ENCODE measurements at regions not wholly inside any gene's neighbourhood (a gene's known extent, or its start where the extent isn't known, plus 50 kb on each side); places are given as distances from the start of the nearest gene placed in this dataset.
"Not testable (repeated sequence)": the region's sequence is repeated elsewhere in the genome, so short reads cannot be mapped to it uniquely, and the experiment has no call there.

DNA sequence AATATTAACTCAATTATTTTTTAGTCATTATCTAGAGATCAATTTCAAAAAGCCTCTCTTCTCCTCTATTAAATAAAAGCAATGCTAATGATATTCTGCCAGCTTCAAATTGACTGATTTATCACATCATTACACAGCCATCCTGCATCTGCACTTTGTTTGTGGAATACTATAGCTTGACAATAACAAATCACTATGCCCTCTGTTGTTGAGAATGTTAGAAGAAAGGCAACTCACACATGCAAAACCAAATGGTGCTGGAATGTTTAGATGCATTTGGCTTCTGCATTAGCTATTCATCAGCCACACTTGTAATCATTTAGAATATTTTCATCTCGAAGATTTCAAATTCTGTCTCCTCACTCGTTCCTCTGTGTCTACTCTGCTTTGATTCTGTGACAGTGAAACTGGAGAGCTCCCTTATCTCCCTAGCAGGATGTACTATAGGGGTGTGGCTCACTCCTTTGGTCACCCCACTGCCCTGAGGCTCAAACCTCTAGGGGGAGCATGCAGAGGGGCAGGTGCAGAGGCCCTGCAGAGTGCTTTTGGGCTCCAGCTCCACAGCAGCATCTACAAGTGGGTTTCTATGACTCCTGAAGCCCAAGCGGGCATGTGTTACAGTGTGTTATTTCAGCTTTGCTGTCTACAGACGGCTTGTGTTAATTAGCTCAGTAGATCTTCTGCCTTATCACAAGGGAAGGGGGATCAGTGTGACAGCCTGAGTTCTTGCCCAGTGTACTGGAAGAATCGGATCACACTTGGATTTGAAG is 454.1 kb upstream of the BCHE start:
- no peak for DNase-seq

GRCh38 chr3:166285001-166285400 is 447.8 kb upstream of the BCHE start:
- peak in 1 of 2 experiments; percentile 11 for DNase-seq

DNA sequence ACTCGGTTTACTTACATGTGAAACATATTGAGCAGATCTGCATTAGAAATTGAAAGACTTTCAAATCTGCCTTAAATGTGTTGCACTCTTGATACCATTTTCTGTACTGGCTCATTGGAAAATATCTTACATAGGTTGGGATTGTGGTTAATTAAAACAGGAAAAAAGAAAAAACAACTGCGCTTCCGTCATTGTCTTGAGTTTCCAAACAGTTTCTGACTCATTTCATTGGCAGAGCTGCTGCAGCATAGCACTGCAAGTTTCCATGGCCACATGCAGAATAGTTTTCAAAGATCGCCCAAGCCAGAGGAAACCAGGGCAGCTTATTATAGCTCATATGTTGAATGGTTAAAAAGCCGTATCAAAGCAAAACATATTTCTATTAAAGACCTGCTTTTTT is 446.6 kb upstream of the BCHE start:
- no peak for DNase-seq

GRCh38 chr3:166282931-166283330 is 445.7 kb upstream of the BCHE start:
- no peak for DNase-seq

- DNase-seq, result no peak
Observed at GRCh38 chr3:166279636-166280035, 442.4 kb upstream of the BCHE start.

DNA sequence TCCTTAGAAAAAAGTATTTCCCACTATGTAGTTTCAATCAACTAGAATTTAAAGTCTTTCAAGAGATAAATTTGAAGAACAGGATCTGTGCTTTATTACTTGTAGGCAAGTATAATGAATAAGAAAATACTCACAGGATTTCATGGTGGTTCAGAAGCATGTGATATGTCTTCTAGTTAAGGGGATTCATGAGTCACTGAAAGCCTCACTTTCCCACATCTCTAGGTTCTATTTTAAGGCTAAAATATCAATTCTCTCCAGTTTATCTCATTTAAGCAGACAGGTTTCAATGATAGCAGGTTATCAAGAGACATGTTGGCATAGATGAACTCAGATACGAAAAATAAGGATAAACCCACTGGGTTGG is 437.8 kb upstream of the BCHE start:
- DNase-seq, result no peak

DNA sequence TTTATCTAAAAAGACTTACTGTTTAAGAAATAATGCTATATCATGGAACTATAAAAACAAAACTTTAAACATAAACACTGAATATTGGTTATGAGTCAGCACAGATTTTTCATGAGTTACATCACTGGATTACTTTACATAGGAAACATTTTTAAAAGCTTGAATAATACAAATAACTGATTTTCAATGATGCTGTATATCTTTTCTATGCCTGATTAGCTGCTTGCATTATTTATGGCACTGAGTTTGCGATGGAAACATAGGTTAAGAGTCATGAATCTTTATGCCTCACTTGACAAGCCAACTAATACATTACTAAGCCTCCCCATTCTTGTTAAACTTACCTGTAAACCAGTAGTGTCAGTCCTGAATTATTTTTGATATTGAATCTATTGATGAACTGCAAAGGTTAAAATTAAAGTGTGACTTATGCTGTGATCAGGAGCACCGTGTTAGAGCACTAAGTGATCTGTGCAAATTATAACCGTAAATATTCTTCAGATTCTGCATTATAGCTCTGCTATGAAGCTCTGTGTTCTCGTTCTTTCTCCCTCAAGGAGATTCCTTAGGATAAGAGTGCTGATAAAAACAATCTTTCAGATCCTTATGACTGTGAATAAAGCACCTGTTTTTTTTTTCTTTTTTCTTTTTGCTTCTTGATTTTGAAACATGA is 437.3 kb upstream of the BCHE start:
- DNase-seq, result no peak

DNA sequence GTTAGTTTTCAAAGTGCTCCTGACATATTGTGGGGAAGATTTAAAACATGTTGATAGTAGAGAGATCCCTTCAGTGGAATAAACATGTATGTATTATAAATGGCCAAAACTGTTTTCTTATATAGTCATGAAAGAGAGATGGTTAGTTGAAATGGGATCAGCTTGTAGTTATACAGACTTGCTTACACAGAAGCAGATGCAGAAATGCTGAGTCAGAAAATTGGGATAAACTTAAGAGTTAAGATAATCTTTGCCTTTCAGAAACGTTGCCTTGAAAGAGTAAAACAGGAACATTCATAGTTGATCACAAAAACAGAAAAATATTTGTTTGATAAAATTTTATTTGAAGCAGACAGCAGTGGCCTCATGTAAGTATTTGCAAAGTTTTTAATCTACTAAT is 433.2 kb upstream of the BCHE start:
- no peak for DNase-seq

DNA sequence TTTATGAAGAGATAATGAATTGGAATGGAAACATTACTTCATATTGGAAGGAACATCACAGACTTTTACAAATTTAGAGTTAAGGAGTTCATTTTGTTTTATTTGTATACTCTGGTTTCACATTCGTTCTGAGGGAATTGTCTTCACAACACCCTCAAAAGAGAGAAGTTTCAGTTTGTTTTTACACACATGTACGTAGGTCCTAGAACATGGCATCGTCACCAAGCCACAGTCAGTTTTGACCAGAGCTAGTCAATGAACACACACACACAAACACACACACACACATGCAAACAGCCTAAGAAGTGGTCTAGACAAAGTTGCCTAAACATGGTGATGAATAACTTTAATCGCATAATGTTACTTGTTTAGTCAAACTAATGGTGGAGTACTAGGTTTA is 427.9 kb upstream of the BCHE start:
- DNase-seq, result no peak

- DNase-seq, result no peak
Observed at GRCh38 chr3:166263460-166263859, 426.2 kb upstream of the BCHE start.

DNA sequence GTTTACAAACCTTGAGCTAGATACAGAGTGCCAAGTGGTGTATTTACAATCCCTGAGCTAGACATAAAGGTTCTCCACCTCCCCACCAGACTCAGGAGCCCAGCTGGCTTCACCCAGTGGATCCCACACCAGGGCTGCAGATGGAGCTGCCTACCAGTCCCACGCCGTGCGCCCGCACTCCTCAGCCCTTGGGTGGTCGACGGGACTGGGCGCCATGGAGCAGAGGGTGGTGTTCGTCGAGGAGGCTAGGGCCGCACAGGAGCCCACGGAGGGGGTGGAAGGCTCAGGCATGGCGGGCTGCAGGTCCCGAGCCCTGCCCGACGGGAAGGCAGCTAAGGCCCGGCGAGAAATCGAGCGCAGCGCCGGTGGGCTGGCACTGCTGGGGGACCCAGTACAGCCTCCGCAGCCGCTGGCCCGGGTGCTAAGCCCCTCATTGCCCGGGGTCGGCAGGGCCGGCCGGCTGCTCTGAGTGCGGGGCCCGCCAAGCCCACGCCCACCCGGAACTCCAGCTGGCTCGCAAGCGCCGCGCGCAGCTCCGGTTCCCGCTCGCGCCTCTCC is 421.1 kb upstream of the BCHE start:
- not testable (repeated sequence) for DNase-seq

DNA sequence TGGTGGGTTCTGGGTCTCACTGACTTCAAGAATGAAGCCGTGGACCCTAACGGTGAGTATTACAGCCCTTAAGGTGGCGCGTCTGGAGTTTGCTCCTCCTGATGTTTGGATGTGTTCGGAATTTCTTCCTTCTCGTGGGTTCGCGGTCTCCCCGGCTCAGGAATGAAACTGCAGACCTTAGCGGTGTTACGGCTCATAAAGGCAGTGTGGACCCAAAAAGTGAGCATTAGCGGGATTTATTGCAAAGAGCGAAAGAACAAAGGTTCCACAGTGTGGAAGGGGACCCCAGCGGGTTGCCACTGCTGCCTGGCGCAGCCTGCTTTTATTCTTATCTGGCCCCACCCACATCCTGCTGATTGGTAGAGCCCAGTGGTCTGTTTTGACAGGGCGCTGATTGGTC is 420.5 kb upstream of the BCHE start:
- no peak for DNase-seq

- DNase-seq, result no peak
Observed at GRCh38 chr3:166248784-166249183, 411.6 kb upstream of the BCHE start.

DNA sequence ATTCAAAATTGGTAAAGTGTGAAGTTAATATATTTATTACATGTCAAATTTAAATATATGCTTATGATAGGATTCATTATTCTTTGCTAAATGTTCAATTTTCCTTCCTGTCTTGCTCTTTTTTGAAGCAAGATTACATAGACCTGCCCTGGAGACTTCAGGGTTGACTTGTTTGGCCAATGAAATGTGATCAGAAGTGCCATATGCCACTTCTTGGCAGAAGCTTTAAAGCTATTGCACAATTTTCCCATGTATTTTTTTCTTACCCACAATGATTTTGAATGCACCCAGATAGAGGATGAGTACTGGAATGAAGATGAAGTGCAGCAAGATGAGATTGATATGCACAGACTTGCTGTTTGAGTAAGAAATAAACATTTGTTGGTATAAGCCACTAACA is 406.3 kb upstream of the BCHE start:
- DNase-seq, result no peak

GRCh38 chr3:166223120-166223519 is 385.9 kb upstream of the BCHE start:
- DNase-seq, result no peak

GRCh38 chr3:166211451-166211850 is 374.2 kb upstream of the BCHE start:
- no peak for DNase-seq

DNA sequence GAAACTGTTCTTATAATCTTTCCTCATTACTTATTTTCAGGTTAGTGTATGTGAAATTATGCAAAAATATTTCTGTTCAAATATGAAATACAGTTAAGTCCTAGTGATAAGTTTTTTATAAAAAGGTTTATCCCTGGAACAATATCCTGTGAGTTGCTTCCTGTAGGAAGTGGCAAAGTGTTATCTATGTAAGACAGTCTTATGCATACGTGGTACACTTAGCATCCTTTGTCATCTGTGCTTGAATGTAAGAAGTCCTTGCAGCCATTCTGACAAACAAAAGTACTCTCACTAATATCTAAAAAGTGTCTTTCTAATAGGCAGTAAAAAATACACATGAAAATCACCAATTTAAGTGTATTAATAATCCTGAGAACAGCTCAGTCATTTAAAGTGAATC is 372.5 kb upstream of the BCHE start:
- no peak for DNase-seq

DNA sequence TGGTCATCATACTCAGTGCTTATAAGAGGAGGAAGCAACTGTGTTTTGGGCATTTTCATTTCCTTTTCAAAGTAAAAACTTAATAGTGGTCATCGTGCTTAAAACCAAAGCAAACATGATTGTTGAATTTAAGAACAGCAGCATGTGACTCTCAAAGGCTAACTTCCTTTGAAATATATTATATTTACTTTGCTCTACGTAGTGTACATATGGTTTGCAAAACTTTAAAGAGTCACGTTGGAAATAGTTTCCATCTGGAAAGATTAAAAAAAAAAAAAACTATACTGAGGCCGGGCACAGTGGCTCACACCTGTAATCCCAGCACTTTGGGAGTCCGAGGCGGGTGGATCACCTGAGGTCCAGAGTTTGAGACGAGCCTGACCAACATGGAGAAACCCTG is 367.9 kb upstream of the BCHE start:
- DNase-seq, result no peak

DNA sequence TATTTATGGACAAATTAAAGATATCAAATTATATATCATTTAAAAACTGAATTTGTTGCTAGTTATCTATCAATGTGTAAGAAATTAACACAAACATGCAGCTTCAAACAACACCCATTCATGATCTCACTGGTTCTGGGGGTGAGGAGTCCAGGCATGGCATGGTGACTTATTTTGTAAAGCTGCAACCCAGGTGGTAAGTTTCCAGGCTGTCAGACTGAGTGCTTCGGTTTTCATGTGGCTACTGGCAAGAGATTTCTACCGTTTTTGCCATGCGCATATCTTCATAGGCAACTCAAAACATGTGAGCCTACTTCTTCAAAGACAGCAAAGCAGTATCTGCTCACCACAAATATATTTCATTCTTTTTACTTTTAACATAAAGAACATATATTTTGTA is 364.3 kb upstream of the BCHE start:
- DNase-seq, result no peak

- no peak for DNase-seq
Observed at GRCh38 chr3:166199491-166199890, 362.3 kb upstream of the BCHE start.

DNA sequence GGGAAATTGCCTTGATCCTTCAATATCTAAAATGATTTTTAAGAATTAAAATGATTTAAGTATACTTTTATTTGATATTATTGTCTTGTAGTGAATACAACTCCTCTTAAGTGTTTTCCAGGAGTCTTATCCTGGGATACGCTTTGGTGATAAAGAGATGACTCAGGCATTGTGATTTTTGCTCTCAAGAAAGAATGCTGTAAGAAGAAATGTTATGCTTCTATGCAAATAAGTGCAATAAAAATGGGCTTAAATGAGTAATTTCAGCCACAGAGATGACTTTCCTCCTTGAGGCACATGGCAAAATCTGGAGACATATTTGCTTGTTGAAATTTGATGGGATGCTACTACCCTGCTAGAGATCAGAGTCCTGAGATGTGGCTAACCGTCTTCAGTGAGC is 358.6 kb upstream of the BCHE start:
- no peak for DNase-seq

DNA sequence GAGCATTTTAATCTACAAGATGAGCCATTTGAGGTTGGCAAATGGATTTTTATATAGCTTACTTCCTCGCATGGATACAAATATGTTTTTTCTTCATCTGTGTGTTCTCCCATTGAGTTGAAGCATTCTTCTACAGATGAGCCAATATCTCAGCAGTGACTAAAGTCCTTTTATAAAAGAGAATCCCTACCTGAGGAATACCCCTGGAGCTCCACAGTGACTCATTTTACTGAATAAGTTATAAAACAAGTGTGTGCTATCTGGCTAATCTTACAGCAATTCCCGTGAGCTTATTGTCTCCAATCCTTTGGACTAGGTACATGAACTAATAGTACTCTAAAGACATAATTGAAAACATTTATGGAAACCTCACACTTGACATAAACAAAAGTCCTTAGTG is 354.2 kb upstream of the BCHE start:
- DNase-seq, result no peak

- peak; percentile 5 to 6 for DNase-seq
Observed at GRCh38 chr3:166190360-166190759, 353.1 kb upstream of the BCHE start.

GRCh38 chr3:166187237-166187636 is 350.0 kb upstream of the BCHE start:
- no peak for DNase-seq

GRCh38 chr3:166186003-166186402 is 348.8 kb upstream of the BCHE start:
- no peak for DNase-seq
